HG03558 (cell line): ENCODE measurements at regions not wholly inside any gene's neighbourhood (a gene's known extent, or its start where the extent isn't known, plus 50 kb on each side); places are given as distances from the start of the nearest gene placed in this dataset.
"Not testable (repeated sequence)": the region's sequence is repeated elsewhere in the genome, so short reads cannot be mapped to it uniquely, and the experiment has no call there.

Source experiments
- ATAC-seq: cut with Tn5 transposase; IDR thresholded peaks from one replicate; pipeline ENCODE4 v1.9.1; 2021; ENCODE audit warnings: moderate number of reproducible peaks; ENCODE audit not compliant: unreplicated experiment; ENCODE audit errors: extremely low read depth

DNA sequence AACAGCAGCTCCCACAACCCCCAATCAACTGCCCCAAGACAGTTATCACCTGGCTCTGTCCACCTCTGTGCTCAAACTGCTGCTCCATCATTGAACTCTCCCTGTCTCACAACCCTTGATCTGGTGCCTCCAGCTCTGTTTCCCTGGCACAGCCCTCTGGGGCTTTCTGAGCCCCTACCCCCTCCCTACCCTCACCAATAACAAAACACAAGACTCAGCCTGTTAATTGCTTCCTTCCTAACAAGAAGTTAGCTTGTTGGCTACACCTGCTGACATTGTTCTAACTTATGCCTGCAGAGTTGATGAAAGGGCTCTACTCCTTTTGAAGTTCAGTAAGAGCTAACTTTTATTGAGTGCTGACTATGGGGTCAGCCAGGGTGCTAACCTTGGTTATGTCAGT is 99.4 kb upstream of the FNDC3A start:
- ATAC-seq = no peak

DNA sequence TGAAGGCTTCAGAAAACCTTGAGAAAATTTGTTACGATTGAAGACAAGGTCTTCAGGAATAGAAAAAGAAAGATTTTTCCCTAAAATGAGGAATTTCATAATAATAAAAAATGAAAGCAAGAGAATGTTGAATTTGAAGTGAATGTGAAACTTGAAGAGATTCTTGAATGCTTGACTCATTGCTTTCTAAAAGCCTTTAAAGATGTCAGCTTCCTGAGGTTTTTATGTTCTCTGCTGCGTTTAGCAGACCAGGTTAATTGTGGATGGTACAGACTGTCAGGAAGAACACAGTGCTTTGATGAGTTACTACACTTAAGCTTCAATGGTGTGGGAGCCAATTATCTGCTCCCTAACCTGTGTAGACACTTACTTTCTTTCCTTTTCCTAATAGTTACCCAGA is 96.3 kb upstream of the FNDC3A start:
- ATAC-seq = no peak

DNA sequence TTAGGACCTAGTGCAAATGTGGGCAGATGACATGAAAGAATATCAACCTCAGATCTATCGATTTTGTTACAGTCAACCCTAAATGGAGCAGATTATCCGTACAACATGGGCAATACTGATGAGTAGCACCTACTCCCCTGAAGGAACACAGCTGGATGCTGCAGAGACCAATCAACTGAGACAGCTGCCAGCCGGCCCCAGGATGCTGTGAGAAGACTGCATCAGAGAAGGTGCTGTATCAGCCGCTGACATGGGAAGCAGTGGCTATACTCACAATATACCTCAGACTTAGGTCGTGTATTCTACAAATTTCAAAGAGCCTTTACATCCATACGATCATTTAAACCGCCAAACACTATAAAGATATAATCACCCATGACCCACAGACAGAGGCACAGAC is 95.9 kb upstream of the FNDC3A start:
- no peak for ATAC-seq

DNA sequence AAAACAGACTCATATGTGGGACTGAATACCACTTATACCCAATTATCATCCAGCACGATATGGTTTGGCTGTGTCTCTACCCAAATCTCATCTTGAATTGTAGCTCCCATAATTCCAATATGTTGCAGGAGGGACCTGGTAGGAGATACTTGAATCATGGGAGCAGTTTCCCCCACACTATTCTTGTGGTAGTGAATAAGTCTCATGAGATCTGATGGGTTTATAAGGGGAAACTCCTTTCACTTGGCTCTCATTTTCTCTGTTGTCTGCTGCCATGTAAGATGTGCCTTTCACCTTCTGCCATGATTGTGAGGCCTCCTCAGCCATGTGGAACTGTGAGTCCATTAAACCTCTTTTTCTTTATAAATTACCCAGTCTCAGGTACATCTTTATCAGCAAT is 91.9 kb upstream of the FNDC3A start:
- not testable (repeated sequence) for ATAC-seq

DNA sequence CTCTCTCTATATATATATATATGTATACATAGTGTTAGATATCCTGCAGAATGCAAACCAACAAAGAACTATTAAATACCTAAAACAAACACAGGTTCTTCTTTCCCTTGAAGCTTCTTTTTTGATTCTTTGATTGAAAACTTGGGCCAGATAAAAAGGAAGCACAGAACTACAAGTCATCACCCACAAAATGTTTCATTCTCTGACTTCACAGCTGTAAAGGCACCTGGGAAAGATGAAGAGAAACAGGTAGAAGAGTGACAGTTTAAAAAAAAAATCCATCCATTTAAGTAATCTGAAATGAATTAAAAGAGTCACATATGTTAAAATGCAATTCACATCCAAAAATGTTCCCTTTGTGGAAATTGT is 90.7 kb upstream of the FNDC3A start:
- ATAC-seq = no peak

DNA sequence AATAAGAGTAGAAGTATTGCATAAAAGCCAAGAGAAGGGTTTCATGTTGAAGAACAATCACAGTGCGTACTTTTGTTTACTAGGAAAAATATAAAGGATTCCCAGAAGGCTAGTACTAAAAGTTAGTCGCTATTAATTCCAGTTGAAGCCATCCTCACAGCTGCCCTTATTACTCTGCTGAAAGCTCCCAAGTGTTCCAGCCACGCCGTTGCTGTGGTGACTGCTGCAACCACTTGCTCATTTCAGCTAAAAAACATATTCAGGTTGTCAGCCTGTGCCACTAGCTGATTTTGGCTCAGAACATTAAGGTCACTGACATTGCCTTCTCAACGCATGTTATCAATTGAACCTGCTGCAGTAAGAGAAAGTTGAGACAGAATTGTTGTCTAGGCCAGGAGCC is 87.1 kb upstream of the FNDC3A start:
- no peak for ATAC-seq

DNA sequence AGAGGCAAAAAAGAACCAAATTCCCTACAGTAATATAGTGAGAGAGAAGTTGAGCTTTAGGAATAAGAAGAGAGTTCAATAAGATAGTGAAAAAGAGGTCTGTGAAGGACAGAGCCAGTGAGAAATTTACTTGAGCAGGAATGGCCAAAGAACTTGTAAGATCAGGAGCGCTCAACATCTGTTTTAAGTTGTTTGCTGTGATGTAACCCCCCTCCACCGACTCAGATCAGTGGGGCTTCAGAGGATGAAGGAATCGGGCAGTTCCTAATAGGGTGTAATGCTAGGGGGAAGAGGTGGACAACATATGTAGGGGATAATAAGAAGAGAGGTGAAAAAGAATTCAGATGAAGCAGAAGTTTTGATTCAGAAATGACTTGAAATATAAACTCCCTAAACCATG is 85.3 kb upstream of the FNDC3A start:
- no peak for ATAC-seq

DNA sequence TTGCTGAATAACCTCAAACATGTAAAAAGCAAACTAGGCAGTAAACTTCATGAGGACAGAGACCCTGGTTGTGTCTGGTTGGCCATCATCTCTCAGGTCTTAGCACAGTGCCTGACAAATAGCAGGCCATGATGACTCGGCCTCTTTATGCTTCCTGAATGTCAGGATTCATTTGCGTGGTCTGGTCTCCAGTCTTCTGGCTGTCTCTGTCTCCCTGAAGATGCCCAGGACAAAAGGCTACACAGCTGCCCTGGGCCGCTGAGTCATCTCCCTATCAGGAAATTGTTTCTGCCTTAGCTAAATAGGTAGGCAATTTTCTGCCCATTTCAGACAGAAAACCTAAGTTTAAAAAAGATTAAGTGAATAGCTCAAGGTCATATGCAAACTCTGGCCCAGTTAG is 84.1 kb upstream of the FNDC3A start:
- no peak for ATAC-seq

DNA sequence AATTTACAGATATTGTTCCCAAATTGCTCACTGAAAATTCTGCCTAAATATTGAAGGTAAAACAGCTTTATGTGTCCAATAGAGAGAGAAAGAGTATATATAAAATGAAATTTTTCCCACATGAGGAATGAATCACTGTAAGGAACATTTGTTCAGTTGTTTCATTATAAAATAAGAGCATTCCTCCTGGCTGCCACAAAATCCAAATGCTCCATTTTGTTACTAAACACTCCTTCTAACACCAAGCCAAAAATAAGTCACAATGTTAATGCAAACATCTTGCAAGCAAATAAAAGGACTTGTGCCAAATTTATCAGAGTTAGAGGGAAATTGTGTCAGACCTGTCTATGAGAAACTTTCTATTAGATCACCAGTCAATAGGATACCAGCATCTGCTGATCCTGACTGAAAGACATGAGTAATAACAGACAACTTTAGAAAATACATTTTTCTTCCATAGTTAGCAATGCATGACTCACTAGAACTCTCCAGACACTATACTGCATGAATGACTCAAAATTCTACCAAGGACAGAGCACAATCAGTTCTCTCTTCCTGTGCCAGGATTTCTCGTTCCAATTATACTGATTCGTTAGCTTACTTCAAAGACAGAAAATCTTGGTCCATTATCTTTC is 83.5 kb upstream of the FNDC3A start:
- ATAC-seq = peak; percentile 93

DNA sequence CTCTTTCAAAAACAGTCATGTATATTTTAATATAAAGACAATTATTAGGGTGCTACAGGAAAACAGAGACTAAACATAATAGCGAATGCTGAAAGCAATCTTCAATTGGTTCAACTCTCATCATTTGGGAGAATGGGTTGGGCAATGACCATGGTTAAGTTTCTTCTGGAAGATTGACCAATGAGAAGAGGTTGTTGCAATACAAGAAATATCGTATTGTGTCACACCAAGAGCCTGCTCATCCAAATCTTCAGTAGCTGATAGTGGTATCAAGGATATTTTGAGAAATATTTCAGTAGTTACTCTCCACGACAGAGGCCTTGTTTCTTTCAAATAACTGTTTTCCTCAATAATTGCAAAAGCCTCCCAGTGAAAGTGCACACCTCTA is 83.0 kb upstream of the FNDC3A start:
- peak; percentile 17 for ATAC-seq

DNA sequence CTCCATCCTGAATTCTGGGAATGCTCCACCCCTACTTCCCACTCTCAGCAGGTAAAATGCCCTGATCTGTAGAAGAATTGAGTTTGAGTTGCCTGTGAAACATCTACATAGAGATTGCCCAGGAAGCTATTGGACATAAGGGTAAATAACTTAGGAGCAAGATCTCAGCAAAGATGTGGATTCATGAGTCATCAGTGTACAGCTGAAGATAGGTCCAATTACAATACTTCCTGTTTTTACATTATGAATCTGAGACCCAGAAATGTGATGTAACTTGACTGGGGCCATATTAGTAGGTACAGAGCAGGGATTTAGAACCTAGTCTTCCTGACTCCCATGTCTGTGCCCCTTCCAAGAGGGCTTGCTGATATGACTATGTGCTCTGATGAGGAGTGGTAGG is 79.4 kb upstream of the FNDC3A start:
- ATAC-seq = no peak

DNA sequence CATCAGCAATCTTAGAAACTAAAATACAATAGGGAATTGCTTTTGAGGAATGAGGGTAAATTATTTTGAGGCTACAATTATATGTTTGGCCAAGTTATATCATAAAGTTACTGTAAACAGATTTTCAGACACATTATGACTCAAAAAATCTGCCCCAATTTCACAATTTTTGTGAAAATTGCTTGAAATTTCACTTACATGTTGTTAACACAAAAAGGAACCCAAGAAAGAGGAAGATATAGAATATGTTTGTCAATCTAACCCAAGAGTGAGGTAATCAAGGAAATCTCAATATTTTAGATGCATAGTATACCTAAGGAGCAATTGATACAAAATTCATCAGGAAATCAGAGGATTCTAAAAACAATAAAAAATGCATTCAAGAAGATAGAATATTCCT is 73.9 kb upstream of the FNDC3A start:
- no peak for ATAC-seq

DNA sequence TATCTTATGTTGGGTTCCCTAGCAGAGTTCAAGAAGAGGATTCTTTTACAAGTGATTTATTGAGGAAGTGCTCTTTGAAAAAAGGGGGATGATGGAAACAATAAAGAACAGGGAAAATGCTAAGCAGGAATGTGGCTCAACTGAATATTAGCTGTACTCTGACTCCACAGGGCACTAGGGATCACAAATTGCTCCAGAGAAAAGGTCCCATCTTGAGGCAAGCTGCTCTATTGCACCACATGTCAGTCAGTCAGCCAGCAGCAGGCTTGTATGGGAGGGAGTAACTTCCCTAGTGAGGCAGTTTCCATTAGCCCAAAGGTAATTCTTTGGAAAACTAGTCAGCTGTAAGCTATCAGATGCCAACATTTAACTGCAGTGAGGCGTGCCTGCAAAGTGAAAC is 73.3 kb upstream of the FNDC3A start:
- ATAC-seq = no peak

DNA sequence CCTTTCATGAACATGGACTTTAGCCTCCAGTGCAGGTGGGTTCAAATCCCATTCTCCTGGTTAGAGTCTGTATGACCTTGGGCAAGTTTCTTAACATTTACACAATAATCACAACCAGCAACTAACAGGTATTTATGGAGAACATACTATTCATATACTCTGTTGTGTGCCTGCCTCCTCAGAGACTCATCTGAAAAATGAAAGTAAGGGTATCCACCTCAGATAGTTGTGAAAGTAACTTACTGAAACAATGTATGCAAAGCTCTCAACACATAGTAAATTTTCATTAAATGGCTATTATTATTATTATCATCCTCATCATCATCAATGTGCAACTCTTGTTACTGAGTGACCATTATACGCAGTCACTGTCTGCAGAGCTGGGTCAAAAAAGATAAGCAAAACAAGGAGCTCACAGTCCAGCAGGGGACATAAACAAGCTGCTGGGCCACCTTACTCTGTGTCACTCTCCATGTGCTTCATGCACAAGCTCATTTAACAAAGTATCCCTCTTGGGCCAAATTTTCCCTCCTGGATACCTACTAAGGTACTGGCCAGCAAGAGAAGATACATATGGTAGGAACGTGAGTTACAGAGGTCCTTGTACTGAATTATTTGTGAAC is 70.9 kb upstream of the FNDC3A start:
- ATAC-seq = no peak

DNA sequence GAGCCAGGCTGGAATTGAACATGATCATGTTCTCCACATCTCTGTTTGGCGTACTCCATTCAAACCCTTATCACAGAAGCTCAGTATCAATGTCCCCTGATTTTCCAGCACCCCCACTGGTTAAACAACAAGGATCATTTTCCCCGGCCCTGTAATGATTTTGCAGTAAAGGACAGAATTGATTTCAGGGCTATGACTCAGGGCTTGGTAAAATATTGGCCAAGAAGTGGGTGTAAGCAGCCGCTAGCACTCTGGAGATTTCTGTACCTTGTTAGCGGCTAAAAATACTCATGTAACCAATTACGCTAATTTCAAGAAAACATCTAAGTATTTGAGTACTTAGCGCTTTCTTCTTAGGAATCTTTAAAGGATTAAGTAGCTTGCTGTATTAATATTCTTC is 69.5 kb upstream of the FNDC3A start:
- ATAC-seq = no peak

DNA sequence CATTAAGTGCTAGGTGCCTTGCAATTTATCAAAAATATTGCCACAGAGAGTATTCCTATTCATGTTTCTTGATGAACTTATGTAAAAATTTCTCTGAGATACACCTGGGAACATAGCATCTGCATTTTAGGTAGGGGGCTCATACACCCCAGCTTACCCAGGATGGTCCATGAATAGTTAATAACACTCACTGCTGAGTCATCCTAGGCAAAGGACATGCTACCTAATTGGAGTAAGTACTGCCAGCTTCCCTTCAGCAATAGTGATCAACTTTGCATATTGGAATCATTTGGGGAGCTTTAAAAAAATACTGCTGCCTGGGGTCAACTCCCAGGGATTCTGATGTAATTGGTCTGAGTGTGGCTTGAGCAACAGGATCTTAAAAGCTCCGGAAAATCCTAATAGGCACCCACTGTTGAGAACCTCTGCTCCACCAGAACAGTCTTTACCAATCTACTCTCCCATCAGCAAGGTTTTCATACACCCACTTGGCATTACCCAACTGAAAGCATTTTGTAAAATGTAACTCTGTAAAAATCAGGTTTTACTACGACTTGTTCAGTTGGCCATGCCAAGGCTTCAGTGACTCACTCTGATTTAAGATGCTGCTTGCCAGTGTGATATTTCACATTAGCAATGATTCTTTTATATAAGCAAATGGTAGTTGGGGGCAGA is 67.2 kb upstream of the FNDC3A start:
- no peak for ATAC-seq

DNA sequence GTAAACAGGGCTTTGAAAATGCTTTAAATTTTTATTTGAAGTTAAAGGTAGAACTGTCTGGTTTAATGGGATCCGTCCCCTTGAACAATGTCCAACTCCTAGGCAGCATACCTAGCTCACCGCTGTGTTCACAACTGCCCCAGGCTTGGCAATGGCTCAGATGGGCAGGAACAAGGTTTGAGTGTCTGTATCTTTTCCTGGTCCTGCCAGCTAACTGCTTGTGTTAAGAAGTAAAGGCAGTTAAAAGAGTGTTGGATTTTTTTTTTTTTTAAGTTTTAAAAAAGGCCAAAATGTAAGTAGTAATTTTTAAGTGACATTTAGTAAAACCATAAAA is 66.7 kb upstream of the FNDC3A start:
- ATAC-seq = no peak

DNA sequence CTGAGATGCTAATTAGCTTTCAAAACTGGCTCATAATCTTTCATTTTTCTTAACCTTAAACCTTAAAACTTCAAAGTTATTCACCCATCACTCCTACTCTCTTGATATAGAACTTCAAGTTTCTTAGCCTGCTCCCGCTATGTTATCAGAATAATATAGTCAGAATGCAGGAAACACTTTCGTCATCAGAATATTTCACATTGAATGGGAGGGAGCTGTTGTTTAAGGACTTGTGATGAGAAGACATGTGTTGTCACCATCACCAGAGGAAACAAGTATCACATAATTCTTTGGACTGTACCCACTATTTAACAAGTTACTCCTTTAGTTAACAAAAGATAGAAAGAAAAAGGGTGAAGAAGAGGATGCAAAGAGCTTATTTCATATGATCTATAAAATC is 65.0 kb upstream of the FNDC3A start:
- no peak for ATAC-seq

DNA sequence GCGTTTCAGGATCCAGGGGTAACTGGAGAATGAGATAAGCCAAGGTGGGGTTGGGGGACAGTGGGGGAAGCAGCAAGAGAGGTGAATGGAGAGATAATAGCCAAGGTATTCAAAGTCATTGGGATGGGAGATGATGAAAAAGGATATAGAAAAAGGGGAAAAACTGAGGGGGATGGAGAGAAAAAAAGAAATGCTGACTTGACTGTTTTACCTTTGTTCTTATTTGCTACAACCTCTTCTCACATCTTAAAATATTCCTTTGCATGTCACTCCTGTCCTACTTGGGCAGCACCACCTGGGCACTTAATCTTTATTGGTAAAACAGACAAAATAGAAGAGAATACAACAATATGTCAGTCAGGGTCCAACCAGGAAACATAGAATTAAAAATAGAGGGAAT is 56.0 kb upstream of the FNDC3A start:
- no peak for ATAC-seq

DNA sequence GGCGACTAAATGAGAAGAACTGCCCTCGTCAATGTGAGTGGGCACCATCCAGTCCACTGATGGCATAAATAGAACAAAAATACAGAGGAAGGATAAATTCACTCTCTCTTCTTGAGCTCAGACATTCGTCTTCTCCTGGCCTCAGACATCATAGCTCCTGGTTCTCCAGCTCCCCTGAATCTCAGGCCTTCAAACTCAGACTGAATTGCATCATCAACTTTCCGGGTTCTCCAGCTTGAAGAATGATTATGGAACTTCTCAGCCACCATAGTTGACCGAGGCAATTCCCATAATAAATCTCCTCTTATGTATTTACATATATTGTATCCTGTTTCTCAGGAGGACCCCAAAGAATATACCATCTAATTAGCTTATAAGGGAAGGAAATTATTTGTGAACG is 55.0 kb upstream of the FNDC3A start:
- ATAC-seq = no peak

DNA sequence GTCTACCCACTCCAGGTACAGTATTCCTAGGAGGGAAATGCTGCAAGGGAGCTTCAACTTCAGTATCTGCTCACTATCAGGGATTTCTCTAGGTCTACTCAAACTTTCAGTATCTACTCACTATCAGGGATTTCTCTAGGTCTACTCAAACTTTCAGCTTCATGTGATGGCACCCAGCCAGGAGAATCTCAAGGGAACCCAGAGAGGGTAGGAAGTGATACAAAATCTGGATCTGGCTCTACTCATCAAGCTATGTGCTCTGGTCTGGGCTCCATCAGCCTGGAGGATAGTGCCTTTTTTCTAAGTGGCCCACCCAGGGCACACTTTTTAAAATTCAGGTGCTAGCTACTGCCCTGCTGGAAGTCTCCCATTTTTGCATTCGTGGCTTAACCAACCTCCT is 52.3 kb upstream of the FNDC3A start:
- ATAC-seq = no peak

DNA sequence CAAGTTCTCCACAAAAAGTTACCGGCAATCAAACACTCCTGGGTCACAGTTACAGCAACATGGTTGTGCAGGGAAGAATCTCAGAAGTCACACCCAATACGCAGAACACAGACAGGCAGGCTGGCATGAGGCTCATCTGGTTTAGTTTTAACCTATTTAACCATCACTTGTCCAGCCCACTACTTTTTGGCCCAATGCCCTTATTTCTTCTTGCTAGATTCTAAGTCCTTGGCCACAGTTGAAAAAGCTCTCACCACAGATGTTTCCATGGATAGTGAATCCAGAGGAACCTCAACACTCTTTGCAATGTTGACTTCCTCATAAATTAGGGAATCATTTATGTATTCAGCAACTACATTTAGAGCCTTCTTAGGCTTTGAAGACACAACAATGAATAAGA is 50.7 kb upstream of the FNDC3A start:
- no peak for ATAC-seq
